GM12878 (cell line): ENCODE measurements at regions not wholly inside any gene's neighbourhood (a gene's known extent, or its start where the extent isn't known, plus 50 kb on each side); places are given as distances from the start of the nearest gene placed in this dataset.

Experiments used
- ATAC-seq: fragments of 200-7000 bp; cut with Tn5 transposase; 3 replicates; pipeline ENCODE4 v1.9.1; 2020; ENCODE audit warnings: mild to moderate bottlenecking, moderate library complexity
- BruUV-seq: library from RNA; stranded (reverse); fragments of 400-500 nt; replicated peaks from 2 replicates; lab custom pipeline; 2021; lab: Mats Ljungman, UMichigan
- CTCF ChIA-PET: fragments of 300-600 bp; sonication (Branson Sonifier 250); formaldehyde crosslinking; extraction: SDS; loops from one replicate; lab custom pipeline; 2021; ENCODE audit warnings: inconsistent platforms; lab: Yijun Ruan, JAX
- POLR2A ChIA-PET: fragments of 350-600 bp; formaldehyde crosslinking; extraction: SDS; loops from one replicate; lab custom pipeline; 2021; ENCODE audit warnings: inconsistent platforms; lab: Charles Lee
- RAD21 ChIA-PET: fragments of 300-600 bp; sonication (Branson Sonifier 250); formaldehyde crosslinking; loops from one replicate; lab custom pipeline; 2023; ENCODE audit warnings: antibody characterized with exemption; ENCODE audit not compliant: unreplicated experiment; lab: Charles Lee
- SMC1A ChIA-PET: fragments of 300-600 bp; sonication (Branson Sonifier 250); formaldehyde crosslinking; loops from one replicate; lab custom pipeline; 2023; ENCODE audit not compliant: unreplicated experiment, uncharacterized antibody; lab: Charles Lee
- DNase-seq: peaks from one replicate; pipeline ENCODE4 v3.0.0-alpha.2; 2011; ENCODE audit warnings: low read depth, low spot score
- FAIRE-seq: peaks from 3 replicates; lab custom pipeline; 2011; peaks lifted over from hg19 to GRCh38; lab: Jason Lieb, UNC
- H2AFZ ChIP-seq: 2 replicates; pipeline ENCODE4 v1.6.0; 2011; ENCODE audit warnings: low read depth, low read length, control low read depth; ENCODE audit not compliant: control insufficient read depth
- H3K27ac ChIP-seq: 2 replicates; pipeline ENCODE4 v1.5.1; 2011; ENCODE audit warnings: control low read depth; ENCODE audit not compliant: control insufficient read depth, insufficient read depth
- H3K27me3 ChIP-seq, 2 experiments: replicated peaks in 1 of 2; 2 replicates each; pipeline versions ENCODE4 v1.6.0 to v1.6.1; 2011; ENCODE audit warnings: low read length in 1 of 2; ENCODE audit not compliant: control insufficient read depth in 2 of 2, insufficient read depth in 2 of 2
- H3K36me3 ChIP-seq, 2 experiments: 2 replicates each; pipeline ENCODE4 v1.5.1; 2011; ENCODE audit warnings: low read length in 1 of 2; ENCODE audit not compliant: control insufficient read depth in 2 of 2, insufficient read depth in 2 of 2
- H3K4me1 ChIP-seq: 2 replicates; pipeline ENCODE4 v1.6.1; 2011; ENCODE audit warnings: mild to moderate bottlenecking, low read length, moderate library complexity, mixed read lengths; ENCODE audit not compliant: control insufficient read depth, insufficient read depth
- H3K4me2 ChIP-seq: 2 replicates; pipeline ENCODE4 v1.6.0; 2011; ENCODE audit warnings: control low read depth; ENCODE audit not compliant: control insufficient read depth, insufficient read depth
- H3K4me3 ChIP-seq: fragments of 200-600 bp; sonication (generic); 2 replicates; pipeline ENCODE4 v1.5.1; 2016
- H3K79me2 ChIP-seq: 2 replicates; pipeline ENCODE4 v1.6.0; 2011; ENCODE audit warnings: low read length; ENCODE audit not compliant: control insufficient read depth, insufficient read depth
- H3K9ac ChIP-seq: 2 replicates; pipeline ENCODE4 v1.8.0; 2011; ENCODE audit warnings: low read length, control low read depth, mixed read lengths; ENCODE audit not compliant: control insufficient read depth, insufficient read depth
- H3K9me3 ChIP-seq: replicated peaks from 3 replicates; pipeline ENCODE4 v1.5.1; 2011; ENCODE audit warnings: mild to moderate bottlenecking, low read length; ENCODE audit not compliant: control insufficient read depth, insufficient read depth
- H4K20me1 ChIP-seq: 2 replicates; pipeline ENCODE4 v1.6.0; 2011; ENCODE audit not compliant: control insufficient read depth, insufficient read depth
- CHD2 ChIP-seq: IDR thresholded peaks from 2 replicates; pipeline ENCODE4 v1.6.1; 2011; ENCODE audit warnings: low read depth, low read length, improper control_type of control experiment, borderline replicate concordance
- ELK1 ChIP-seq: IDR thresholded peaks from 2 replicates; pipeline ENCODE4 v1.6.1; 2012; ENCODE audit warnings: low read depth, low read length, improper control_type of control experiment
- HSF1 ChIP-seq: fragments of 150-350 bp; IDR thresholded peaks from 2 replicates; pipeline ENCODE4 v1.6.1; 2014; ENCODE audit warnings: mild to moderate bottlenecking, low read depth, low read length
- IRF4 ChIP-seq: IDR thresholded peaks from 2 replicates; pipeline ENCODE4 v1.6.1; 2011; ENCODE audit warnings: low read depth, low read length
- KDM1A ChIP-seq: fragments of 200-600 bp; sonication (generic); IDR thresholded peaks from 2 replicates; pipeline ENCODE4 v1.6.1; 2016; ENCODE audit warnings: borderline replicate concordance
- LARP7 ChIP-seq: fragments of 450-650 bp; IDR thresholded peaks from 2 replicates; pipeline ENCODE4 v1.6.1; 2017; ENCODE audit warnings: mild to moderate bottlenecking
- MEF2A ChIP-seq: IDR thresholded peaks from 2 replicates; pipeline ENCODE4 v1.6.1; 2011; ENCODE audit warnings: low read depth, mild to moderate bottlenecking, low read length, moderate library complexity; ENCODE audit not compliant: insufficient read depth
- NKRF ChIP-seq: fragments of 450-650 bp; conservative IDR thresholded peaks from 2 replicates; pipeline ENCODE4 v1.6.1; 2017; ENCODE audit warnings: mild to moderate bottlenecking, moderate library complexity
- RELA ChIP-seq: fragments of 450-650 bp; IDR thresholded peaks from 2 replicates; pipeline ENCODE4 v1.8.0; 2014; ENCODE audit warnings: borderline replicate concordance; ENCODE audit not compliant: partially characterized antibody
- RELB ChIP-seq: fragments of 450-650 bp; IDR thresholded peaks from 2 replicates; pipeline ENCODE4 v1.6.1; 2017; ENCODE audit warnings: low read depth, mild to moderate bottlenecking, moderate library complexity
- SPI1 ChIP-seq: IDR thresholded peaks from 2 replicates; pipeline ENCODE4 v1.6.1; 2011; ENCODE audit warnings: low read depth, mild to moderate bottlenecking, low read length, moderate library complexity, borderline replicate concordance; ENCODE audit not compliant: insufficient read depth
- ZBTB4 ChIP-seq: fragments of 450-650 bp; formaldehyde crosslinking; IDR thresholded peaks from 2 replicates; pipeline ENCODE4 v1.4.0; 2022; ENCODE audit warnings: mild to moderate bottlenecking, moderate library complexity
- in situ Hi-C: fragments of 300-500 bp; cut with MboI; formaldehyde crosslinking; loops from 9 replicates; pipeline ENCODE4 v1.14.3; 2018; ENCODE audit warnings: mixed read lengths
- intact Hi-C: fragments of 100-400 bp; cut with micrococcal nuclease; formaldehyde crosslinking; loops from one replicate; pipeline ENCODE4 v1.14.2; 2022; ENCODE audit not compliant: unreplicated experiment

GRCh38 chr14:34259996-34260395 is 202.0 kb downstream of the SPTSSA start:
- RAD21 ChIA-PET, result no interaction called here
- Histone ChIP-seq H3K36me3 (no peaks in the 10 kb centered on the region), H3K9me3 (no peaks in the 10 kb centered on the region)
- TF ChIP-seq SPI1 (no peak), CHD2 (no peak), MEF2A (no peak), NKRF (no peak), IRF4 (no peak), RELA (no peak), HSF1 (no peak), KDM1A (no peak), LARP7 (no peak), ELK1 (no peak), ZBTB4 (no peak), RELB (no peak)
- TF ChIP-seq, all 136 proteins: peak for 0
- FAIRE-seq (no peak), ATAC-seq (no peak), DNase-seq (no peak)
- H2AFZ ChIP-seq, result no peak overlapping the region
- no peaks in the 10 kb centered on the region for H4K20me1 ChIP-seq
- no peak overlapping the region for H3K9ac ChIP-seq
- intact Hi-C loops (no loop called here), in situ Hi-C loops (no loop called here)
- H3K4me2 ChIP-seq, result no peak overlapping the region
- H3K27me3 ChIP-seq, result no peaks in the 10 kb centered on the region
- H3K4me1 ChIP-seq, result no peaks in the 10 kb centered on the region
- no peak overlapping the region for H3K4me3 ChIP-seq
- H3K79me2 ChIP-seq, result no peaks in the 10 kb centered on the region
- ChIA-PET CTCF (interaction anchor here (1.1 kb wide), 1 partner anchor 12 kb away, joined by 4 read pairs; no protein-coding TSS in a partner anchor), POLR2A (interaction anchor here (0.6 kb wide), 1 partner anchor 184 kb away, joined by 3 read pairs; no protein-coding TSS in a partner anchor), SMC1A (interaction anchor here (0.6 kb wide), 1 partner anchor 422 kb away, joined by 3 read pairs; no protein-coding TSS in a partner anchor)
- no TSS peak for BruUV-seq
- H3K27ac ChIP-seq, result no peak overlapping the region
